IgD-negative memory B cell (primary cell): ENCODE measurements at regions not wholly inside any gene's neighbourhood (a gene's known extent, or its start where the extent isn't known, plus 50 kb on each side); places are given as distances from the start of the nearest gene placed in this dataset.

Experiments used
- H3K27ac Mint-ChIP-seq, 3 donors: one replicate each; pipeline ENCODE4 v1.8.0; 2020 to 2022; ENCODE audit warnings: mild to moderate bottlenecking in 3 of 3, mixed read lengths in 3 of 3, moderate library complexity in 1 of 3
- H3K27me3 Mint-ChIP-seq: one replicate; pipeline ENCODE4 v1.8.0; 2021; ENCODE audit warnings: mixed read lengths
- H3K36me3 Mint-ChIP-seq: one replicate; pipeline ENCODE4 v1.8.0; 2020; ENCODE audit warnings: mild to moderate bottlenecking, mixed read lengths
- H3K4me1 Mint-ChIP-seq, 3 donors: one replicate each; pipeline ENCODE4 v1.8.0; 2020 to 2022; ENCODE audit warnings: mixed read lengths in 3 of 3, mild to moderate bottlenecking in 1 of 3
- H3K4me3 Mint-ChIP-seq, 4 donors: one replicate each; pipeline ENCODE4 v1.8.0; 2020 to 2022; ENCODE audit warnings: mild to moderate bottlenecking in 4 of 4, mixed read lengths in 4 of 4, moderate library complexity in 3 of 4
- H3K9me3 Mint-ChIP-seq, 3 donors: one replicate each; pipeline ENCODE4 v1.8.0; 2020 to 2021; ENCODE audit warnings: mixed read lengths in 3 of 3, mild to moderate bottlenecking in 1 of 3

GRCh38 chr9:105828171-105828570, 133.8 kb downstream of the TMEM38B start:
- Mint-ChIP-seq H3K9me3 (peaks cover 0 to 6% (median 4%) of the 10 kb centered on the region in 3 donors), H3K4me3 (no peak overlapping the region), H3K27me3 (no peaks in the 10 kb centered on the region), H3K4me1 (no peaks in the 10 kb centered on the region), H3K27ac (no peak overlapping the region), H3K36me3 (peaks cover 4% of the 10 kb centered on the region)

- H3K27me3 Mint-ChIP-seq: no peaks in the 10 kb centered on the region
- H3K4me1 Mint-ChIP-seq: no peaks in the 10 kb centered on the region
- peaks cover 4% of the 10 kb centered on the region for H3K36me3 Mint-ChIP-seq
- no peak overlapping the region for H3K4me3 Mint-ChIP-seq
- peaks cover 0 to under 1% (median 0%) of the 10 kb centered on the region in 3 donors for H3K9me3 Mint-ChIP-seq
- no peak overlapping the region for H3K27ac Mint-ChIP-seq
Measured at GRCh38 chr9:105828596-105829213, 134.4 kb downstream of the TMEM38B start.

GRCh38 chr9:105830461-105830860, 136.1 kb downstream of the TMEM38B start:
- no peak overlapping the region for H3K27ac Mint-ChIP-seq
- H3K4me3 Mint-ChIP-seq: no peak overlapping the region
- H3K4me1 Mint-ChIP-seq: no peaks in the 10 kb centered on the region
- H3K27me3 Mint-ChIP-seq: no peaks in the 10 kb centered on the region
- no peaks in the 10 kb centered on the region for H3K9me3 Mint-ChIP-seq
- peaks cover 4% of the 10 kb centered on the region for H3K36me3 Mint-ChIP-seq

GRCh38 chr9:105832096-105832710, 137.9 kb downstream of the TMEM38B start:
- no peaks in the 10 kb centered on the region for H3K9me3 Mint-ChIP-seq
- H3K27me3 Mint-ChIP-seq: no peaks in the 10 kb centered on the region
- peaks cover 2% of the 10 kb centered on the region for H3K36me3 Mint-ChIP-seq
- no peak overlapping the region for H3K4me3 Mint-ChIP-seq
- no peaks in the 10 kb centered on the region for H3K4me1 Mint-ChIP-seq
- no peak overlapping the region for H3K27ac Mint-ChIP-seq

GRCh38 chr9:105833271-105833975, 139.1 kb downstream of the TMEM38B start:
- no peaks in the 10 kb centered on the region for H3K27me3 Mint-ChIP-seq
- H3K4me3 Mint-ChIP-seq: no peak overlapping the region
- H3K27ac Mint-ChIP-seq: no peak overlapping the region
- H3K36me3 Mint-ChIP-seq: peaks cover 3% of the 10 kb centered on the region
- peaks cover 0 to 1% (median 0%) of the 10 kb centered on the region in 3 donors for H3K4me1 Mint-ChIP-seq
- H3K9me3 Mint-ChIP-seq: no peaks in the 10 kb centered on the region

- no peaks in the 10 kb centered on the region for H3K27me3 Mint-ChIP-seq
- H3K27ac Mint-ChIP-seq: no peak overlapping the region
- H3K4me1 Mint-ChIP-seq: peaks cover 0 to 2% (median 0%) of the 10 kb centered on the region in 3 donors
- H3K9me3 Mint-ChIP-seq: no peaks in the 10 kb centered on the region
- no peak overlapping the region for H3K4me3 Mint-ChIP-seq
- peaks cover 3% of the 10 kb centered on the region for H3K36me3 Mint-ChIP-seq
Measured at GRCh38 chr9:105834404-105834803, 140.1 kb downstream of the TMEM38B start.

GRCh38 chr9:105835721-105836120, 141.4 kb downstream of the TMEM38B start:
- Mint-ChIP-seq H3K4me3 (no peak overlapping the region), H3K27me3 (no peaks in the 10 kb centered on the region), H3K36me3 (peaks cover 3% of the 10 kb centered on the region), H3K9me3 (no peaks in the 10 kb centered on the region), H3K4me1 (peaks cover 0 to 2% (median 0%) of the 10 kb centered on the region in 3 donors), H3K27ac (no peak overlapping the region)

- peaks cover 1% of the 10 kb centered on the region for H3K36me3 Mint-ChIP-seq
- no peak overlapping the region for H3K4me3 Mint-ChIP-seq
- peaks cover 0 to 2% (median 0%) of the 10 kb centered on the region in 3 donors for H3K4me1 Mint-ChIP-seq
- H3K9me3 Mint-ChIP-seq: peaks cover 0 to 6% (median 0%) of the 10 kb centered on the region in 3 donors
- H3K27me3 Mint-ChIP-seq: no peaks in the 10 kb centered on the region
- H3K27ac Mint-ChIP-seq: no peak overlapping the region
Measured at GRCh38 chr9:105836936-105837660, 142.8 kb downstream of the TMEM38B start.

GRCh38 chr9:105841562-105841961, 147.2 kb downstream of the TMEM38B start:
- Mint-ChIP-seq H3K36me3 (peaks cover 1% of the 10 kb centered on the region), H3K27me3 (no peaks in the 10 kb centered on the region), H3K27ac (no peak overlapping the region), H3K4me3 (no peak overlapping the region), H3K9me3 (peaks cover 0 to 6% (median 0%) of the 10 kb centered on the region in 3 donors), H3K4me1 (peaks cover 0 to 2% (median 0%) of the 10 kb centered on the region in 3 donors)

- H3K27ac Mint-ChIP-seq: no peak overlapping the region
- peaks cover 0 to 2% (median 0%) of the 10 kb centered on the region in 3 donors for H3K4me1 Mint-ChIP-seq
- H3K4me3 Mint-ChIP-seq: no peak overlapping the region
- peaks cover 0 to 6% (median 0%) of the 10 kb centered on the region in 3 donors for H3K9me3 Mint-ChIP-seq
- H3K27me3 Mint-ChIP-seq: no peaks in the 10 kb centered on the region
- peaks cover 4% of the 10 kb centered on the region for H3K36me3 Mint-ChIP-seq
Measured at GRCh38 chr9:105842023-105842644, 147.8 kb downstream of the TMEM38B start.

- H3K4me1 Mint-ChIP-seq: no peaks in the 10 kb centered on the region
- H3K27me3 Mint-ChIP-seq: no peaks in the 10 kb centered on the region
- peaks cover 3% of the 10 kb centered on the region for H3K36me3 Mint-ChIP-seq
- H3K9me3 Mint-ChIP-seq: peaks cover 0 to 5% (median 3%) of the 10 kb centered on the region in 3 donors
- H3K4me3 Mint-ChIP-seq: peak overlapping the region in 1 of 4 donors; percentile 21
- no peak overlapping the region for H3K27ac Mint-ChIP-seq
Measured at GRCh38 chr9:105846825-105847224, 152.5 kb downstream of the TMEM38B start.

GRCh38 chr9:105850852-105851500, 156.6 kb downstream of the TMEM38B start:
- Mint-ChIP-seq H3K9me3 (peaks cover 3 to 7% (median 5%) of the 10 kb centered on the region in 3 donors), H3K4me1 (no peaks in the 10 kb centered on the region), H3K27me3 (no peaks in the 10 kb centered on the region), H3K27ac (no peak overlapping the region), H3K36me3 (peaks cover 3% of the 10 kb centered on the region), H3K4me3 (no peak overlapping the region)

GRCh38 chr9:105854026-105854782, 159.9 kb downstream of the TMEM38B start:
- Mint-ChIP-seq H3K9me3 (peaks cover 3 to 10% (median 8%) of the 10 kb centered on the region in 3 donors), H3K4me1 (peaks cover 6 to 19% (median 12%) of the 10 kb centered on the region in 3 donors), H3K36me3 (no peaks in the 10 kb centered on the region), H3K4me3 (no peak overlapping the region), H3K27me3 (no peaks in the 10 kb centered on the region), H3K27ac (peak overlapping the region in 1 of 3 donors; percentile 60)
